Activated CD4-positive, alpha-beta T cell treated with anti-CD3 and anti-CD28 coated beads, Interleukin-2, amount 50 U/mL, for 48 hours (primary cell): ENCODE measurements at regions not wholly inside any gene's neighbourhood (a gene's known extent, or its start where the extent isn't known, plus 50 kb on each side); places are given as distances from the start of the nearest gene placed in this dataset.

Source experiments
- DNase-seq, 2 experiments: peaks; one replicate each; pipeline ENCODE4 v3.0.0-alpha.2; 2020

GRCh38 chr12:89181271-89181920 is 170.9 kb downstream of the DUSP6 start:
- DNase-seq, result no peak

- no peak for DNase-seq
Observed at GRCh38 chr12:89180496-89180895, 171.8 kb downstream of the DUSP6 start.

- no peak for DNase-seq
Observed at GRCh38 chr12:89179983-89180382, 172.3 kb downstream of the DUSP6 start.

GRCh38 chr12:89179245-89179644 is 173.1 kb downstream of the DUSP6 start:
- no peak for DNase-seq

- DNase-seq, result no peak
Observed at GRCh38 chr12:89177802-89178395, 174.4 kb downstream of the DUSP6 start.

GRCh38 chr12:89176676-89177075 is 175.6 kb downstream of the DUSP6 start:
- DNase-seq, result no peak

GRCh38 chr12:89173678-89174077 is 178.6 kb downstream of the DUSP6 start:
- DNase-seq, result no peak

GRCh38 chr12:89173096-89173495 is 179.2 kb downstream of the DUSP6 start:
- DNase-seq, result no peak

GRCh38 chr12:89172224-89172623 is 180.1 kb downstream of the DUSP6 start:
- DNase-seq, result no peak

GRCh38 chr12:89169321-89169720 is 183.0 kb downstream of the DUSP6 start:
- no peak for DNase-seq

GRCh38 chr12:89167986-89168385 is 184.3 kb downstream of the DUSP6 start:
- DNase-seq, result no peak

- no peak for DNase-seq
Observed at GRCh38 chr12:89166525-89166934, 185.8 kb downstream of the DUSP6 start.

- DNase-seq, result no peak
Observed at GRCh38 chr12:89166121-89166520, 186.2 kb downstream of the DUSP6 start.

- DNase-seq, result no peak
Observed at GRCh38 chr12:89165703-89166102, 186.6 kb downstream of the DUSP6 start.

- no peak for DNase-seq
Observed at GRCh38 chr12:89163918-89164317, 188.4 kb downstream of the DUSP6 start.

- peak; percentile 68 to 79 for DNase-seq
Observed at GRCh38 chr12:89162589-89163261, 189.6 kb downstream of the DUSP6 start.

- no peak for DNase-seq
Observed at GRCh38 chr12:89161557-89161956, 190.7 kb downstream of the DUSP6 start.

- peak; percentile 59 to 69 for DNase-seq
Observed at GRCh38 chr12:89160716-89161123, 191.6 kb downstream of the DUSP6 start.

GRCh38 chr12:89157413-89157812 is 194.9 kb downstream of the DUSP6 start:
- no peak for DNase-seq

- no peak for DNase-seq
Observed at GRCh38 chr12:89156862-89157262, 195.4 kb downstream of the DUSP6 start.

- no peak for DNase-seq
Observed at GRCh38 chr12:89156340-89156739, 196.0 kb downstream of the DUSP6 start.

GRCh38 chr12:89155826-89156225 is 196.5 kb downstream of the DUSP6 start:
- no peak for DNase-seq

- DNase-seq, result no peak
Observed at GRCh38 chr12:89154743-89155499, 197.4 kb downstream of the DUSP6 start.

GRCh38 chr12:89153341-89153740 is 199.0 kb downstream of the DUSP6 start:
- DNase-seq, result no peak
